ENCODE measurements at regions not wholly inside any gene's neighbourhood (a gene's known extent, or its start where the extent isn't known, plus 50 kb on each side); places are given as distances from the start of the nearest gene placed in this dataset.

DNA sequence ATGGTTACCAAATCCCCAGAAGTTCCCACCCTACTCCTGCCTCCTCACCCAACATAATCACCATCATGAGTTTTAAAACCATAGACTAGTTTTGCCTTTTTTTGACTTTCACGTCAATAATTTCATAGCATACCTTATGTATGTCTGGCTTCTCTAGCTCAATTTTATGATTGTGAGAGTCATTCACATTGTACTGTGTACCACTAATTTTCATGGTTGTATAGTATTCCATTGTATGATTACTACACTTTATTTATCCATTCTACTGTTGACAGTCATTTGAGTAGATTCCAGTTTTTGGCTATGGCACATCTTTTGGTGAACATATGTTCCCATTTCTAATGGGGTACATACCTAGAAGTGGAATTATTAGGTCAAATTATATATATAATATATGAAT lies 195.3 kb upstream of the TCF21 start:
- dilution Hi-C loops (cut with MboI; ENCODE audit: extremely low pct_ligation_motif_present, low sequenced_read_pairs) = no loop called here
- Histone ChIP-seq H3K4me2 (ENCODE audit: insufficient read depth, low read length) (no peak overlapping the region), H3K4me3 (replicated peaks in 1 of 3; ENCODE audit: insufficient read depth in 1 of 3, low read depth in 1 of 3, low read length in 3 of 3) (no peak overlapping the region), H3K27ac (ENCODE audit: insufficient read depth, low read depth, low read length) (no peak overlapping the region), H3K9me1 (replicated peaks; ENCODE audit: control insufficient read depth, extremely low read depth, insufficient read depth, low read length) (no peaks in the 10 kb centered on the region), H3K27me3 (ENCODE audit: control insufficient read depth in 2 of 2, insufficient read depth in 2 of 2, low read length in 2 of 2) (no peaks in the 10 kb centered on the region), H3K9ac (replicated peaks; ENCODE audit: extremely low read depth, insufficient read depth, low read length) (no peak overlapping the region), H3K4me1 (ENCODE audit: control insufficient read depth, extremely low read depth, insufficient read depth, low read length) (no peaks in the 10 kb centered on the region), H3K36me3 (ENCODE audit: control insufficient read depth in 2 of 2, extremely low read depth in 1 of 2, insufficient read depth in 2 of 2, low read length in 2 of 2) (no peaks in the 10 kb centered on the region), H3K79me2 (ENCODE audit: control insufficient read depth, insufficient read depth, low read length) (no peaks in the 10 kb centered on the region), H4K20me1 (replicated peaks; ENCODE audit: control insufficient read depth, extremely low read depth, insufficient read depth, low read length) (no peaks in the 10 kb centered on the region), H2AFZ (ENCODE audit: low read depth, low read length) (no peak overlapping the region), H3K9me3 (replicated peaks; ENCODE audit: control insufficient read depth, insufficient read depth, low read length) (no peaks in the 10 kb centered on the region)
- DNase-seq (ENCODE audit: low read depth, low spot score) (no peak), FAIRE-seq (no peak)
- ChIA-PET CTCF (no interaction called here), POLR2A (no interaction called here)
- intact Hi-C loops (cut with micrococcal nuclease) = no loop called here
- TF ChIP-seq MYC (IDR thresholded peaks at IDR 0.05; ENCODE audit: low read depth, low read length) (no peak), JUN (IDR thresholded peaks at IDR 0.05; ENCODE audit: borderline replicate concordance, insufficient read depth, insufficient read length, low read depth) (no peak), EZH2 (IDR thresholded peaks at IDR 0.05; ENCODE audit: borderline replicate concordance, low read depth, low read length, severe bottlenecking) (no peak), POLR2A (IDR thresholded peaks at IDR 0.05; ENCODE audit: low read depth, low read length) (no peak), FOS (IDR thresholded peaks at IDR 0.05; ENCODE audit: borderline replicate concordance, insufficient read depth, low read length) (no peak), GATA2 (IDR thresholded peaks at IDR 0.05; ENCODE audit: insufficient read depth, insufficient read length, low read depth, low read length) (no peak), POLR2AphosphoS5 (IDR thresholded peaks at IDR 0.05; ENCODE audit: insufficient read depth, low read depth, low read length) (no peak)
- TF ChIP-seq, protein P1, sequence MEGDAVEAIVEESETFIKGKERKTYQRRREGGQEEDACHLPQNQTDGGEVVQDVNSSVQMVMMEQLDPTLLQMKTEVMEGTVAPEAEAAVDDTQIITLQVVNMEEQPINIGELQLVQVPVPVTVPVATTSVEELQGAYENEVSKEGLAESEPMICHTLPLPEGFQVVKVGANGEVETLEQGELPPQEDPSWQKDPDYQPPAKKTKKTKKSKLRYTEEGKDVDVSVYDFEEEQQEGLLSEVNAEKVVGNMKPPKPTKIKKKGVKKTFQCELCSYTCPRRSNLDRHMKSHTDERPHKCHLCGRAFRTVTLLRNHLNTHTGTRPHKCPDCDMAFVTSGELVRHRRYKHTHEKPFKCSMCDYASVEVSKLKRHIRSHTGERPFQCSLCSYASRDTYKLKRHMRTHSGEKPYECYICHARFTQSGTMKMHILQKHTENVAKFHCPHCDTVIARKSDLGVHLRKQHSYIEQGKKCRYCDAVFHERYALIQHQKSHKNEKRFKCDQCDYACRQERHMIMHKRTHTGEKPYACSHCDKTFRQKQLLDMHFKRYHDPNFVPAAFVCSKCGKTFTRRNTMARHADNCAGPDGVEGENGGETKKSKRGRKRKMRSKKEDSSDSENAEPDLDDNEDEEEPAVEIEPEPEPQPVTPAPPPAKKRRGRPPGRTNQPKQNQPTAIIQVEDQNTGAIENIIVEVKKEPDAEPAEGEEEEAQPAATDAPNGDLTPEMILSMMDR (IDR thresholded peaks at IDR 0.05; ENCODE audit: extremely low read depth in 1 of 2, insufficient read depth in 1 of 2, low read depth in 1 of 2, low read length in 2 of 2) = no peak
- TF ChIP-seq, protein P2, sequence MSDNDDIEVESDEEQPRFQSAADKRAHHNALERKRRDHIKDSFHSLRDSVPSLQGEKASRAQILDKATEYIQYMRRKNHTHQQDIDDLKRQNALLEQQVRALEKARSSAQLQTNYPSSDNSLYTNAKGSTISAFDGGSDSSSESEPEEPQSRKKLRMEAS (IDR thresholded peaks at IDR 0.05; ENCODE audit: insufficient read depth, insufficient read length) = no peak
- no TSS peak for BruUV-seq (replicated peaks)
